ENCODE measurements at regions not wholly inside any gene's neighbourhood (a gene's known extent, or its start where the extent isn't known, plus 50 kb on each side); places are given as distances from the start of the nearest gene placed in this dataset.

DNA sequence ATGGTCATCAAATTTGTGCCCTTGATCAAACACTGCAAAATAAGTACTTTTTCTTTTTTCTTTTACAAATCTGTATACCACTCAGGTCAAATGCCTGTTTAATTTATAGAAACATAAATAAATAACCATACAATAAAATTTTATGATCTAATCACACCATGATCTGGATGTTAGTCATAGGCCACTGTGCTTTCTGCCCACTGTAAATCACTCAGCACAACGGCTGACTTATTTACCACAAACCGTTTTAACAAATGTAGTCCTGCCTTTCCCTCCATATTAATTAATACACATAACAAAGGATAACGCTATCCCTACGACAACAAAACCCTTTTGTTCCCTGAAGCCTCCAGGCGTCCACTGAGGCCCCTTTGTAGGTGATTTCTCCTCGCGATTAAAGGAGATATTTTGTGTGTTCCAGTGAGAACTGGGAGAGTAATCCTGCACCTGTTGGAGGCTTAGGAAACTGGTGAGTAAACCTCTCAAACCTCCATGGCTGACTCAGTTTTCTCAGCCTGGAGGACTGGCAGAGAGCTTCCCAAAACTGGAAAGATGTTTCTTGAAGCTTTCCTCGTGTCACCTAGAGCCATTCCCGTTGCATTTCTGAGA, 477.1 kb upstream of the SGCG start (continued):
- TF ChIP-seq ZNF707 (tag by site-specific recombination; IDR thresholded peaks at IDR 0.05) (no peak), OVOL3 (tag by site-specific recombination; IDR thresholded peaks at IDR 0.05) (peak; percentile 60; the same call in 1 of the 2 replicates), ZNF521 (tag by site-specific recombination; IDR thresholded peaks at IDR 0.05) (no peak), SCRT2 (tag by site-specific recombination; IDR thresholded peaks at IDR 0.05) (peak; percentile 94), ZNF558 (tag by site-specific recombination; IDR thresholded peaks at IDR 0.05) (no peak), GFI1B (tag by site-specific recombination; IDR thresholded peaks at IDR 0.05) (0 out of 2 replicates have a peak, but pooled peaks have one; percentile 29), ZBTB8A (tag by site-specific recombination; IDR thresholded peaks at IDR 0.05) (no peak), ZNF555 (tag by site-specific recombination; conservative IDR thresholded peaks at IDR 0.05) (no peak), ZFP3 (tag by site-specific recombination; IDR thresholded peaks at IDR 0.05; ENCODE audit: low read depth) (no peak), ZSCAN16 (tag by site-specific recombination; IDR thresholded peaks at IDR 0.05) (no peak)
- TF ChIP-seq, protein P1, sequence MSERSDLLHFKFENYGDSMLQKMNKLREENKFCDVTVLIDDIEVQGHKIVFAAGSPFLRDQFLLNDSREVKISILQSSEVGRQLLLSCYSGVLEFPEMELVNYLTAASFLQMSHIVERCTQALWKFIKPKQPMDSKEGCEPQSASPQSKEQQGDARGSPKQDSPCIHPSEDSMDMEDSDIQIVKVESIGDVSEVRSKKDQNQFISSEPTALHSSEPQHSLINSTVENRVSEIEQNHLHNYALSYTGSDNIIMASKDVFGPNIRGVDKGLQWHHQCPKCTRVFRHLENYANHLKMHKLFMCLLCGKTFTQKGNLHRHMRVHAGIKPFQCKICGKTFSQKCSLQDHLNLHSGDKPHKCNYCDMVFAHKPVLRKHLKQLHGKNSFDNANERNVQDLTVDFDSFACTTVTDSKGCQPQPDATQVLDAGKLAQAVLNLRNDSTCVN (tag by site-specific recombination; optimal IDR thresholded peaks at IDR 0.05): no peak

DNA sequence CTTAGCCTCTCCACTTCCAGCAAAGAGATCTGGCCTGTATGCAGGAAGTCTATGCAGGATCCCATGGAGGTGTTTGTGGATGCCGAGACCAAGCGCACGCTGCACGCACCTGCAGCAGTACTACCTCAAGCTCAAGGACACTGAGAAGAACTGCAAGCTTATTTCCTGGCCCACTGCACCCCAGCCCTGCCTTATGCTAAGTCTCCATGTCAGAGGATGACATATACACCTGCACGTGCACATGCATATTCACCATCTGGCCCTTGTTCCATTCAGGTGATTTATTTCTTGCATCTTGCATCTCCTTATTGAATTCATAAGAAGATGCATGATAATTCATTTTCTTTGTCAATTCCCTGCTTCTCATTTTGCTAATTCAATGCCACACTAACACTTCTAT, 472.8 kb upstream of the SGCG start:
- H3K27ac ChIP-seq (ENCODE audit: extremely low read depth, low read depth, low read length): no peak overlapping the region
- no peaks in the 10 kb centered on the region for H3K4me1 ChIP-seq (ENCODE audit: control insufficient read depth, insufficient read depth, low read length)
- POLR2A ChIA-PET: no interaction called here
- no peaks in the 10 kb centered on the region for H3K9me3 ChIP-seq (ENCODE audit: control insufficient read depth, insufficient read depth, low read depth, low read length)
- no peak for TF ChIP-seq ZNF501 (tag by site-specific recombination; IDR thresholded peaks at IDR 0.05)
- no peak for TF ChIP-seq KLF9 (tag by site-specific recombination; IDR thresholded peaks at IDR 0.05; ENCODE audit: low read depth)
- TF ChIP-seq ZNF23 (tag by site-specific recombination; IDR thresholded peaks at IDR 0.05; ENCODE audit: borderline replicate concordance): no peak
- no peak for TF ChIP-seq ZNF513 (tag by site-specific recombination; IDR thresholded peaks at IDR 0.05)
- TF ChIP-seq, protein P2, sequence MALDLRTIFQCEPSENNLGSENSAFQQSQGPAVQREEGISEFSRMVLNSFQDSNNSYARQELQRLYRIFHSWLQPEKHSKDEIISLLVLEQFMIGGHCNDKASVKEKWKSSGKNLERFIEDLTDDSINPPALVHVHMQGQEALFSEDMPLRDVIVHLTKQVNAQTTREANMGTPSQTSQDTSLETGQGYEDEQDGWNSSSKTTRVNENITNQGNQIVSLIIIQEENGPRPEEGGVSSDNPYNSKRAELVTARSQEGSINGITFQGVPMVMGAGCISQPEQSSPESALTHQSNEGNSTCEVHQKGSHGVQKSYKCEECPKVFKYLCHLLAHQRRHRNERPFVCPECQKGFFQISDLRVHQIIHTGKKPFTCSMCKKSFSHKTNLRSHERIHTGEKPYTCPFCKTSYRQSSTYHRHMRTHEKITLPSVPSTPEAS (tag by site-specific recombination; IDR thresholded peaks at IDR 0.05): no peak
- no peak for TF ChIP-seq ZNF433 (tag by site-specific recombination; IDR thresholded peaks at IDR 0.05; ENCODE audit: low read depth)
- TF ChIP-seq ZNF354C (tag by site-specific recombination; IDR thresholded peaks at IDR 0.05; ENCODE audit: borderline replicate concordance, low read depth): no peak
- no peak for TF ChIP-seq ZNF292 (tag by site-specific recombination; IDR thresholded peaks at IDR 0.05; ENCODE audit: borderline replicate concordance, low read depth)
- TF ChIP-seq GLIS1 (tag by site-specific recombination; IDR thresholded peaks at IDR 0.05): no peak
- no peak for TF ChIP-seq FEZF1 (tag by site-specific recombination; IDR thresholded peaks at IDR 0.05)
- TF ChIP-seq ZNF423 (tag by site-specific recombination; IDR thresholded peaks at IDR 0.05): no peak
- no peak for TF ChIP-seq KLF7 (tag by site-specific recombination; IDR thresholded peaks at IDR 0.05; ENCODE audit: borderline replicate concordance)
- TF ChIP-seq ZNF211 (tag by site-specific recombination; IDR thresholded peaks at IDR 0.05; ENCODE audit: low read depth): no peak
- TF ChIP-seq, protein P3, sequence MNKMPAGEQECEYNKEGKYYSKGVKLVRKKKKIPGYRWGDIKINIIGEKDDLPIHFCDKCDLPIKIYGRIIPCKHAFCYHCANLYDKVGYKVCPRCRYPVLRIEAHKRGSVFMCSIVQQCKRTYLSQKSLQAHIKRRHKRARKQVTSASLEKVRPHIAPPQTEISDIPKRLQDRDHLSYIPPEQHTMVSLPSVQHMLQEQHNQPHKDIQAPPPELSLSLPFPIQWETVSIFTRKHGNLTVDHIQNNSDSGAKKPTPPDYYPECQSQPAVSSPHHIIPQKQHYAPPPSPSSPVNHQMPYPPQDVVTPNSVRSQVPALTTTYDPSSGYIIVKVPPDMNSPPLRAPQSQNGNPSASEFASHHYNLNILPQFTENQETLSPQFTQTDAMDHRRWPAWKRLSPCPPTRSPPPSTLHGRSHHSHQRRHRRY (tag by site-specific recombination; IDR thresholded peaks at IDR 0.05): no peak
- no peak for TF ChIP-seq ZNF184 (tag by site-specific recombination; IDR thresholded peaks at IDR 0.05)
- TF ChIP-seq ZNF473 (tag by site-specific recombination; IDR thresholded peaks at IDR 0.05): no peak
- TF ChIP-seq KLF17 (tag by site-specific recombination; IDR thresholded peaks at IDR 0.05): no peak
- TF ChIP-seq EGR2 (tag by site-specific recombination; IDR thresholded peaks at IDR 0.05; ENCODE audit: low read depth): no peak
- no peak for TF ChIP-seq KLF8 (tag by site-specific recombination; IDR thresholded peaks at IDR 0.05)
- no peak for TF ChIP-seq ZNF623 (tag by site-specific recombination; IDR thresholded peaks at IDR 0.05)
- H3K36me3 ChIP-seq (ENCODE audit: control insufficient read depth in 2 of 2, insufficient read depth in 1 of 2, low read length in 2 of 2): no peaks in the 10 kb centered on the region
- CTCF ChIA-PET: interaction anchor here (0.6 kb wide), 1 partner anchor 16 kb away, joined by 3 read pairs; no protein-coding TSS in a partner anchor
- H3K4me3 ChIP-seq (ENCODE audit: low read depth, low read length): no peak overlapping the region
